Hematopoietic multipotent progenitor cell treated with erythropoietin and hydrocortisone succinate and interleukin-3 and kit ligand, for 15 days (in vitro differentiated cells): ENCODE measurements at regions not wholly inside any gene's neighbourhood (a gene's known extent, or its start where the extent isn't known, plus 50 kb on each side); places are given as distances from the start of the nearest gene placed in this dataset.

ENCODE experiments used
- DNase-seq: peaks from one replicate; pipeline ENCODE4 v3.0.0-alpha.2; 2015; ENCODE audit warnings: low spot score

GRCh38 chr3:157807280-157807679 lies 298.9 kb downstream of the SHOX2 start:
- DNase-seq = no peak

DNA sequence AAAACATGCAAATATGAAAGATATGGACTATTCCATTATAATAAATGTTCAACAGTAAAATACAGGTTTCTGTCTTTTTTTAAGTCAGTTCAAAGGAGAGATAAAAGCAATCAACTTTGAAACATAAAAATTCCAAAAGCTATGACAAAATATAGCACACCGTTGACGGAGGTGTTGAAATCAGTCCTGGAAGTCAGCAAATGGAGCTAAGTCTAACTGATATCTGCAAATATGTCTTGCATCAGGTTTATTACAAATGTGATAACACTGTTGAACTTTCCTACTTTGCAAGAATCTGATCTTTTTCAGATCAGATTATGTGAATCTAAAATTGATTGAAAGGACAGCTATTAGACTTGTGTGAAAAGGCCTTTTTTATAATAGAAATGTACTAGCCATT lies 300.7 kb downstream of the SHOX2 start:
- no peak for DNase-seq

DNA sequence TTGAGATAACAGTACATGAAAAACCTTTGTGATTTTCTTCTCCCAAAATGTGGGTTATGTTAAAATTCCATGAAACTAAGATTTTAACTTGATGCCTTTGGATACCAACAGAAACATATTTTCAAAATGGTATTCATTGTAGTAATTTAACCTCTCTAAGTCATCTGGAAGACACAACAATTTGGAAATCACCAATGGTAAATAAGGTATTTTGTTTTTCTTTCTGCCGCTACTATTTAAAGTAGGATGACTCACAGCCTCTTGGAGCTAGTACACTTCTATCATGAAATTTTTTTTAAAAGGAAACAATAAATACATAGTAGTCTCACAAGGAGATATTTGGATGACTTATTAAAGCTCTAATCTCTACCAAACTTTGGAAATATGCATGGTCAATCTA lies 291.6 kb upstream of the VEPH1 start:
- no peak for DNase-seq

DNA sequence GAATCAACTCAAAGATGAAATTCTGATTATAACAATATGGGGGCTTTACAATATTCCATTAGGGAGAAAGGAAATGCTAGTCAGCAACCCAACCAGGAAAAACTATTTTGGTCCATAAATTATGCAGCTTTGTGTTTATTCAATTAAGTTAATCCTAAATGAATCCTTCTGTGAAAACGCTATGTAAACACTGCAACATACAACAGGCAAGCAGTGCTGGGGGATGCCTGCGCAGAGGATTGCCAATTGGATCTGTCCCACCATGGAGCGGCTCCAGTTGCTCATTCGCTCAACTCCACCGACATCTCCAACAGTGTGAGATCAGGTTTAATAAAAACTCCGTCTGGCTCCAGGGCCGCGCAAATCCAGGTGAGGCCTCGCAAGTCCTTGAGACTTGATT lies 290.5 kb upstream of the VEPH1 start:
- no peak for DNase-seq

GRCh38 chr3:157789162-157789561 lies 285.9 kb upstream of the VEPH1 start:
- DNase-seq = no peak

DNA sequence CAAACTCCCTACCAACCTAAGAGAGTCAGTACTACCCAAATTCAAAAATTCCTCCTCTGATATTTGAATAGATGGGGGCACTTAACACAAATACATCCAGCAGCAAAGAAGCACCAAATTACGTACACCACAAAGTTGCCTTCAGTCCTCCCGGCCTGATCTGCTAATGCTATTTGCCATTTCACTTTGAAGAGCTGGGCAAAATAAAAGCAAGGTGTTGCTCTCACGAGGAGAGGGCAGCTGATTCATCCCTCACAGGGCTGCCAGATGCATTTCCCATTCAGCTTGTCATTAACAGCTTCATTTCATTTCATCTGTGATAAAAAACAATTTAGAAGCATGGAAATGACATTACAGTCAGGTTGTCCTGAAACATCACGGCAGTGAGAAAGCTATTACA lies 283.4 kb upstream of the VEPH1 start:
- no peak for DNase-seq

- no peak for DNase-seq
Measured at GRCh38 chr3:157786211-157786610, 283.0 kb upstream of the VEPH1 start.

GRCh38 chr3:157785102-157785826 lies 282.0 kb upstream of the VEPH1 start:
- DNase-seq = no peak

- DNase-seq = no peak
Measured at GRCh38 chr3:157782236-157782635, 279.0 kb upstream of the VEPH1 start.

- no peak for DNase-seq
Measured at GRCh38 chr3:157776861-157777260, 273.6 kb upstream of the VEPH1 start.

DNA sequence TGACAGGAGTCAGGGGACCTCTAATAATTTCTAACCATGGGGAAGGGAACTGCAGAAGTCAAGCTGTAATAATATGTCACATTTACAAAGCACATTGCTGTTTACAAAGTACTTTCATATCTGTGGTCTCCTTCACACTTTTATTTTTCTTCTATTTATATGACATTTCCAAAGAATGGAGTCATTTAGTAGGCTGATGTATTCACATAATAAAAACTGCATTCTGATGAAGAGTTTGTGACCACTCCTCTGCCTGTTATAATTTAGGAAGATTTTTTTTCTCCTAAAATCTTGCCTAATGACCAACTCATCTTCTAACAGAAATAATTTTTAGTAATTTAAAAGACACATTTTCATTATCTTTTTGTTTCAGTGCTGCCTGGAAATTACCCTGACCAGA lies 272.2 kb upstream of the VEPH1 start:
- no peak for DNase-seq

DNA sequence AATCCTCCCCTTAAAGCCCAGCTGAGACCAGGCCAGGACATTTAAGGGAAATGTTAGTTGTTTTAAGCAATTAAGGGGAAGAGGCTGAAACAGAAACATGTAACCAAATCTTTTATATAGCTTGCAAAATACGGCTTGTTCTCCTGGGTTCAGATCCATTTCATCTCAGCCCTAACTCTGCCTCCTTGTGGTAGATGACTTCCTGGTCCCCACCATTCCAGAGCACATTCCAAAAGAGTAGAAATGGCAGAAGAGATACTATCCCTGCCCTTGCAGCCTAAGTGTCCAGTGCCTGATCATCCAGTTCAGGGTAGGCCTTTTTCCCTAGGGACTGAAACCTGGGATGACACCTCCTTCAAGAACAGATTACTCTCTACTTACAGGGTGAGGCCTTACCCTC lies 266.2 kb upstream of the VEPH1 start:
- no peak for DNase-seq

DNA sequence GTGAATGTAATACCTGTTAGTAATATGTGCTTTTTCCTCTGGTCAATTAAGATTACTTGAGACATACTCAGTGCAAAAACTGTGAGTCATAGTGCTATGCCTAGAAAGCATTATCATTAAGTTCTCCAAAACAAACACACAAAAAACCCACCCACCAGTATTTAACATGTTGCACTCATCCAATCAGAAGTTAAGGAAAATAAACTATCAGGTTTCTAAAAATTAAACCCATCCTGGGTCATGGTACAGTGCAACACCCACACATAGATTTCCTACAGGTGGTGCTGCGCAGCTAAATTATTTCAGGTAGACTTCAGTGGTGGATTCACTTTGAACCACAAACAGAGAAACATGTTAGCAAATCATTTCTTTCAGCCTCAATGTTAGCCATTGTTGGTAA lies 264.4 kb upstream of the VEPH1 start:
- no peak for DNase-seq

- no peak for DNase-seq
Measured at GRCh38 chr3:157763644-157764043, 260.4 kb upstream of the VEPH1 start.

GRCh38 chr3:157759311-157759710 lies 256.1 kb upstream of the VEPH1 start:
- DNase-seq = no peak

GRCh38 chr3:157755233-157755632 lies 252.0 kb upstream of the VEPH1 start:
- DNase-seq = no peak

DNA sequence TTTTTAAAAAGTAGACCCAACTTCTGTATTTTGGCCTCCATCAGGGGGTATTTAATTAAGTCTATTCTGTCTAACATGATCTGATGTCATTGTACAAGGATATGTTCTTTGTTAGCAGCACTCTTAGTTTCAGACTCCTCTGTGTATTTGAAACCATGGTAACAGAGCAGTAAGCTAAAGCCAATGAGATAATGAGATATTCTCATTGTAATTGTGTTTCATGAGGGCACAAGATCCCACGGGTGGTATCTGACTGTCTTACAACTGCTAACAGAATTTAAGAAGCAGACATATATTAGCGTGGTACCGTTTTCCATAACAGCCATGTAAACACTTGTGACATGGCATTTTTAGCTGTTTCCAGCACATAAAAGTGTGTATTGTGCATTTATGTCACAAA lies 251.2 kb upstream of the VEPH1 start:
- no peak for DNase-seq

DNA sequence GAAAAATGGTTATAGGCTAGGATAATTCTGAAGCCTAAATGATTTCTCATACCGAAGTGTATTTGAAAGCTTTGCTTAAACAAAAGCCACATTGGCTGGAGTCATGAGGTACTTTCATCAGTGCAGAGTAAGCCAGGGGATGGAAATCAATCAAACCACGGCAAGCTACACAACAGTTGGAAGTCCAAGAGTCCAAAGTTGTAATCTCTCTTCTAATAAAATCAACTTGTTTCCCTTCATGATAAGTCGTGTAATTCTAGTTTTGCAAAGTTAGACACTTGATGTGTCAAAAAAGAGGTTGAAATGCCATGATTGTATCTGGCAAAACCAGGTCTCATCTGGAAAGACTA lies 250.5 kb upstream of the VEPH1 start:
- no peak for DNase-seq

GRCh38 chr3:157752956-157753786 lies 250.0 kb upstream of the VEPH1 start:
- no peak for DNase-seq

- DNase-seq = no peak
Measured at GRCh38 chr3:157752554-157752953, 249.3 kb upstream of the VEPH1 start.

DNA sequence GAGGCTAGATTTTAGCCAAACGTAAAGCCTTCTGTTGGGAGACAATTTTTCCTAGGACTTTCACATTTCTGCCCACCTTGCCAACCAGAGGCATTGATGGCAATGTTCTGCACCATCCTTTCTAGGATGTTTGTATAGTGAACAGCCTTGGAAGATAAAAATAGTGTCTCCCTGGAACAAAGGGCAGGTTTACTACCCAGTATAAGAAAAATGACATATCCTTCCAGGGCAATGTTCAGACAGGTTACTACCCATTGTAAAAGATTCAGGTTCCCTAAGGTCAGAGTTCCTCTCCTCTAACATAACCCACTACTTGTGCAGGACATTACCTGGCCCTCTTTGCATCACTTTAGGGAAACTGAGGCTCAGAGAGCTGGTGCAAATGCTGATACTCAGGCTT lies 248.2 kb upstream of the VEPH1 start:
- no peak for DNase-seq

DNA sequence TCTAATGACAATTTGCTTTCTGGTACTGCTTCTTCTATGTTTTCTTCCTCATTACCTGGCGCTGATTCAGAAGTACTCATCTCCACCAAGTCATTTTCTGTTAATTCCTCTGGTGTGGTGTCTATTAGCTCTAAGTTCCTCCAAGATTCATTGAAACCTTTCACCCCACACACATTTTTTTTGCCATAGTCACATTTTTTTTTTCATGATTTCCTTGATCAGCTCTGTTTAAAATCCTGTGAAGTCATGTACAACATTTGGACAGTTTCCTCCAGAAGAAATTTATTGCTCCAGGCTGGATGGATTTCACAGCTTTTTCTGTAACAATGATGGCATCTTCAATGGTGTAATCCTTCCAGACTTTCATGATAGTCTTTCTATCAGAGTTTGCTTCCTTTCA lies 243.2 kb upstream of the VEPH1 start:
- no peak for DNase-seq

DNA sequence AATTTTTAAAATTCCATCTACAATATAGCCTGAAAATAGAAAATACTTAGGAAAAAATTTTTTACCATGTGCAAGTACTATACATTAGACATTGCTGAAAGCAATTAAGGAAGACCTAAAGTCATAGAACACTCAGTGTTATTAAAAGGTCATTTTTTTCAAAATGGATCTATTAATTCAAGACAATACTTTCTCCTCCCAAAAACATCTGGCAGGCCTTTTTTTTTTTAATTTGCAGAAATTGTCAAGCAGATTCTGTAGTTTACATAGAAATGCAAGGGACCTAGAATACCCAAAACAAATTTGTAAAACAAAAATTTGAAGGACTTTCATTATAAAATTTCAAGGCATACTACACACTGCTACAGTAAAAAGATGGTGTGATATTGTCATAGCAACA lies 238.4 kb upstream of the VEPH1 start:
- no peak for DNase-seq

- DNase-seq = no peak
Measured at GRCh38 chr3:157738441-157738840, 235.2 kb upstream of the VEPH1 start.
